Stimulated activated CD8-positive, alpha-beta memory T cell treated with anti-CD3 and anti-CD28 coated beads, Interleukin-15, amount 100 ng/mL, for 24 hours (primary cell): ENCODE measurements at regions not wholly inside any gene's neighbourhood (a gene's known extent, or its start where the extent isn't known, plus 50 kb on each side); places are given as distances from the start of the nearest gene placed in this dataset.

Experiments used
- DNase-seq: peaks from one replicate; pipeline ENCODE4 v3.0.0-alpha.2; 2020; ENCODE audit warnings: low read depth

- DNase-seq, result no peak
Measured at GRCh38 chr20:39216195-39216594, 254.1 kb downstream of the DHX35 start.

GRCh38 chr20:39214828-39215227 lies 252.7 kb downstream of the DHX35 start:
- DNase-seq, result no peak

- DNase-seq, result no peak
Measured at GRCh38 chr20:39213476-39214145, 251.5 kb downstream of the DHX35 start.

- no peak for DNase-seq
Measured at GRCh38 chr20:39211060-39211748, 249.1 kb downstream of the DHX35 start.

- DNase-seq, result no peak
Measured at GRCh38 chr20:39210341-39211036, 248.3 kb downstream of the DHX35 start.

GRCh38 chr20:39206899-39207564 lies 244.9 kb downstream of the DHX35 start:
- no peak for DNase-seq

GRCh38 chr20:39195582-39196021 lies 233.5 kb downstream of the DHX35 start:
- DNase-seq, result no peak

GRCh38 chr20:39190666-39191570 lies 228.8 kb downstream of the DHX35 start:
- no peak for DNase-seq

- no peak for DNase-seq
Measured at GRCh38 chr20:39188266-39188765, 226.2 kb downstream of the DHX35 start.

GRCh38 chr20:39181490-39181889 lies 219.3 kb downstream of the DHX35 start:
- DNase-seq, result no peak

GRCh38 chr20:39176457-39176856 lies 214.3 kb downstream of the DHX35 start:
- DNase-seq, result no peak

- DNase-seq, result no peak
Measured at GRCh38 chr20:39170896-39171463, 208.8 kb downstream of the DHX35 start.

- DNase-seq, result no peak
Measured at GRCh38 chr20:39165099-39165498, 203.0 kb downstream of the DHX35 start.

- DNase-seq, result no peak
Measured at GRCh38 chr20:39164642-39165041, 202.5 kb downstream of the DHX35 start.

GRCh38 chr20:39163993-39164392 lies 201.8 kb downstream of the DHX35 start:
- DNase-seq, result no peak

GRCh38 chr20:39161900-39162299 lies 199.8 kb downstream of the DHX35 start:
- no peak for DNase-seq

GRCh38 chr20:39155971-39156370 lies 193.8 kb downstream of the DHX35 start:
- DNase-seq, result no peak

GRCh38 chr20:39152742-39153141 lies 190.6 kb downstream of the DHX35 start:
- DNase-seq, result no peak

GRCh38 chr20:39152126-39152525 lies 190.0 kb downstream of the DHX35 start:
- no peak for DNase-seq

GRCh38 chr20:39150501-39150900 lies 188.4 kb downstream of the DHX35 start:
- DNase-seq, result no peak

GRCh38 chr20:39146394-39146793 lies 184.2 kb downstream of the DHX35 start:
- no peak for DNase-seq
